CD14-positive monocyte (primary cell): ENCODE measurements at regions not wholly inside any gene's neighbourhood (a gene's known extent, or its start where the extent isn't known, plus 50 kb on each side); places are given as distances from the start of the nearest gene placed in this dataset.

Experiments
- DNase-seq, 3 donors: peaks; one replicate each; pipeline ENCODE4 v3.0.0-alpha.2; 2011 to 2022
- H2AFZ ChIP-seq: 2 replicates; pipeline ENCODE4 v1.6.0; 2012; ENCODE audit warnings: mild to moderate bottlenecking, low read depth, low read length, inconsistent platforms; ENCODE audit not compliant: insufficient read depth, poor library complexity, severe bottlenecking
- H3K27ac ChIP-seq, 2 donors: 1 replicate in 1 of 2; 2 replicates in 1 of 2; pipeline ENCODE4 v1.5.1; 2012 to 2013; ENCODE audit warnings: low read length in 2 of 2, control low read depth in 1 of 2, inconsistent platforms in 1 of 2, low read depth in 1 of 2, mild to moderate bottlenecking in 1 of 2
- H3K27me3 ChIP-seq, 2 donors: one replicate each; pipeline versions ENCODE4 v1.6.0 to v1.6.1; 2011 to 2013; ENCODE audit warnings: low read length in 2 of 2; ENCODE audit not compliant: control insufficient read depth in 2 of 2, insufficient read depth in 2 of 2
- H3K36me3 ChIP-seq, 2 donors: replicated peaks in 1 of 2; 1 replicate in 1 of 2; 2 replicates in 1 of 2; pipeline versions ENCODE4 v1.5.1 to v1.6.1; 2012 to 2013; ENCODE audit warnings: low read length in 2 of 2, control low read depth in 1 of 2, inconsistent platforms in 1 of 2, mild to moderate bottlenecking in 1 of 2; ENCODE audit not compliant: insufficient read depth in 2 of 2, control insufficient read depth in 1 of 2
- H3K4me1 ChIP-seq, 2 donors: 1 replicate in 1 of 2; 2 replicates in 1 of 2; pipeline versions ENCODE4 v1.5.1 to v1.6.1; 2012 to 2013; ENCODE audit warnings: low read length in 2 of 2, control low read depth in 1 of 2, inconsistent platforms in 1 of 2, mild to moderate bottlenecking in 1 of 2, moderate library complexity in 1 of 2; ENCODE audit not compliant: insufficient read depth in 2 of 2, control insufficient read depth in 1 of 2
- H3K4me2 ChIP-seq: replicated peaks from 2 replicates; pipeline ENCODE3; 2012; ENCODE audit warnings: low read length, moderate library complexity, mild to moderate bottlenecking; ENCODE audit not compliant: poor library complexity, severe bottlenecking; ENCODE audit errors: extremely low read depth
- H3K4me3 ChIP-seq, 3 experiments: fragments of 200-600 bp in 1 of 3; sonication (generic) in 1 of 3; replicated peaks in 1 of 3; 1 replicate in 2 of 3; 2 replicates in 1 of 3; pipeline ENCODE4 v1.5.1; 2011 to 2013; ENCODE audit warnings: low read length in 3 of 3, mild to moderate bottlenecking in 3 of 3, control low read depth in 2 of 3, low read depth in 2 of 3, inconsistent platforms in 1 of 3, moderate library complexity in 1 of 3
- H3K79me2 ChIP-seq: 2 replicates; pipeline ENCODE4 v1.6.0; 2012; ENCODE audit warnings: mild to moderate bottlenecking, control low read depth, inconsistent platforms, low read length, moderate library complexity; ENCODE audit not compliant: insufficient read depth
- H3K9ac ChIP-seq: 2 replicates; pipeline ENCODE4 v1.6.0; 2017; ENCODE audit warnings: low read length, mild to moderate bottlenecking; ENCODE audit not compliant: insufficient read depth, poor library complexity, severe bottlenecking
- H3K9me3 ChIP-seq, 2 donors: replicated peaks in 1 of 2; 1 replicate in 1 of 2; 2 replicates in 1 of 2; pipeline versions ENCODE4 v1.5.1 to v1.6.1; 2012 to 2013; ENCODE audit warnings: low read length in 2 of 2, control low read depth in 1 of 2; ENCODE audit not compliant: control insufficient read depth in 1 of 2, insufficient read depth in 1 of 2
- H4K20me1 ChIP-seq: 2 replicates; pipeline ENCODE4 v1.6.0; 2012; ENCODE audit warnings: mild to moderate bottlenecking, low read length, control low read depth, moderate library complexity; ENCODE audit not compliant: insufficient read depth
- H3K27ac Mint-ChIP-seq, 7 donors: one replicate each; pipeline ENCODE4 v1.8.0; 2020; ENCODE audit warnings: mild to moderate bottlenecking in 7 of 7, mixed read lengths in 7 of 7, moderate library complexity in 6 of 7, inconsistent platforms in 2 of 7
- H3K27me3 Mint-ChIP-seq, 3 donors: one replicate each; pipeline ENCODE4 v1.8.0; 2021 to 2022; ENCODE audit warnings: low read depth in 3 of 3, mild to moderate bottlenecking in 3 of 3, mixed read lengths in 3 of 3, moderate library complexity in 3 of 3, inconsistent platforms in 1 of 3
- H3K36me3 Mint-ChIP-seq, 2 donors: one replicate each; pipeline ENCODE4 v1.8.0; 2020; ENCODE audit warnings: mixed read lengths in 2 of 2, inconsistent platforms in 1 of 2, mild to moderate bottlenecking in 1 of 2
- H3K4me1 Mint-ChIP-seq: one replicate; pipeline ENCODE4 v1.8.0; 2020; ENCODE audit warnings: mild to moderate bottlenecking, mixed read lengths
- H3K4me3 Mint-ChIP-seq, 2 donors: one replicate each; pipeline ENCODE4 v1.8.0; 2020; ENCODE audit warnings: mild to moderate bottlenecking in 2 of 2, mixed read lengths in 2 of 2, moderate library complexity in 1 of 2
- H3K9me3 Mint-ChIP-seq, 7 donors: one replicate each; pipeline ENCODE4 v1.8.0; 2020 to 2022; ENCODE audit warnings: mixed read lengths in 7 of 7, mild to moderate bottlenecking in 6 of 7, moderate library complexity in 6 of 7, inconsistent platforms in 2 of 7
- CTCF ChIP-seq: fragments of 200-600 bp; IDR thresholded peaks from one replicate; pipeline ENCODE4 v1.8.0; 2022; ENCODE audit warnings: antibody characterized with exemption, mild to moderate bottlenecking
- WGBS: methylation state at CpG from one replicate; pipeline ENCODE4 v1.1.5; 2013; ENCODE audit warnings: missing lambda C conversion rate; ENCODE audit not compliant: insufficient coverage; 5-methylcytosine and 5-hydroxymethylcytosine counted together
- intact Hi-C, 2 donors: fragments of 100-400 bp; cut with micrococcal nuclease; formaldehyde crosslinking; loops; one replicate each; pipeline versions ENCODE4 v1.15.0 to v1.15.1; 2023

- Mint-ChIP-seq H3K9me3 (peaks cover 0 to 3% (median 0%) of the 10 kb centered on the region in 7 donors), H3K4me1 (no peaks in the 10 kb centered on the region), H3K36me3 (no peaks in the 10 kb centered on the region), H3K27ac (no peak overlapping the region), H3K27me3 (no peaks in the 10 kb centered on the region), H3K4me3 (no peak overlapping the region)
- no peaks in the 10 kb centered on the region for H3K27me3 ChIP-seq
- no peak overlapping the region for H3K4me2 ChIP-seq
- H2AFZ ChIP-seq: no peak overlapping the region
- DNase-seq: no peak
- no peak overlapping the region for H3K27ac ChIP-seq
- intact Hi-C loops: no loop called here
- no peaks in the 10 kb centered on the region for H3K79me2 ChIP-seq
- no peak overlapping the region for H3K4me3 ChIP-seq
- no peak overlapping the region for H3K9ac ChIP-seq
- no peaks in the 10 kb centered on the region for H3K4me1 ChIP-seq
- WGBS: no CpG with 5 or more reads among the region's 1 CpG
- no peaks in the 10 kb centered on the region for H3K36me3 ChIP-seq
- H4K20me1 ChIP-seq: no peaks in the 10 kb centered on the region
- TF ChIP-seq CTCF: no peak
- H3K9me3 ChIP-seq: peaks cover 0 to 3% of the 10 kb centered on the region in 2 donors
Measured at GRCh38 chr18:28407681-28408080, 230.8 kb upstream of the CDH2 start.

GRCh38 chr18:28406533-28406932, 229.6 kb upstream of the CDH2 start:
- Histone ChIP-seq H2AFZ (no peak overlapping the region), H3K79me2 (no peaks in the 10 kb centered on the region), H3K27ac (no peak overlapping the region), H3K36me3 (no peaks in the 10 kb centered on the region), H3K9me3 (no peaks in the 10 kb centered on the region), H3K4me3 (no peak overlapping the region), H3K9ac (no peak overlapping the region), H4K20me1 (no peaks in the 10 kb centered on the region), H3K27me3 (no peaks in the 10 kb centered on the region), H3K4me1 (no peaks in the 10 kb centered on the region), H3K4me2 (no peak overlapping the region)
- H3K36me3 Mint-ChIP-seq: no peaks in the 10 kb centered on the region
- H3K4me1 Mint-ChIP-seq: no peaks in the 10 kb centered on the region
- H3K4me3 Mint-ChIP-seq: no peak overlapping the region
- no peaks in the 10 kb centered on the region for H3K27me3 Mint-ChIP-seq
- intact Hi-C loops: no loop called here
- no peak for TF ChIP-seq CTCF
- no peak for DNase-seq
- no CpG with 5 or more reads among the region's 3 CpGs for WGBS
- H3K9me3 Mint-ChIP-seq: peaks cover 0 to 7% (median 1%) of the 10 kb centered on the region in 7 donors
- no peak overlapping the region for H3K27ac Mint-ChIP-seq
